SH-SY5Y (cell line): ENCODE measurements at regions not wholly inside any gene's neighbourhood (a gene's known extent, or its start where the extent isn't known, plus 50 kb on each side); places are given as distances from the start of the nearest gene placed in this dataset.

ENCODE experiments used
- GATA2 ChIP-seq: IDR thresholded peaks from 2 replicates; pipeline ENCODE4 v1.6.1; 2011; ENCODE audit warnings: mild to moderate bottlenecking, low read depth, low read length
- GATA3 ChIP-seq: IDR thresholded peaks from 2 replicates; pipeline ENCODE4 v1.6.1; 2011; ENCODE audit warnings: low read depth, mild to moderate bottlenecking, low read length, moderate library complexity

- TF ChIP-seq GATA2: no peak
- TF ChIP-seq GATA3: no peak
Observed at GRCh38 chrX:97704474-97704873, 820.8 kb downstream of the RPA4 start.
